NCI-H510A treated with DMSO at 0.1 percent for 48 hours (cell line): ENCODE measurements at regions not wholly inside any gene's neighbourhood (a gene's known extent, or its start where the extent isn't known, plus 50 kb on each side); places are given as distances from the start of the nearest gene placed in this dataset.
"Not testable (repeated sequence)": the region's sequence is repeated elsewhere in the genome, so short reads cannot be mapped to it uniquely, and the experiment has no call there.

ENCODE experiments used
- DNase-seq: peaks from one replicate; lab custom pipeline; 2025; lab: John Stamatoyannopoulos, UW

DNA sequence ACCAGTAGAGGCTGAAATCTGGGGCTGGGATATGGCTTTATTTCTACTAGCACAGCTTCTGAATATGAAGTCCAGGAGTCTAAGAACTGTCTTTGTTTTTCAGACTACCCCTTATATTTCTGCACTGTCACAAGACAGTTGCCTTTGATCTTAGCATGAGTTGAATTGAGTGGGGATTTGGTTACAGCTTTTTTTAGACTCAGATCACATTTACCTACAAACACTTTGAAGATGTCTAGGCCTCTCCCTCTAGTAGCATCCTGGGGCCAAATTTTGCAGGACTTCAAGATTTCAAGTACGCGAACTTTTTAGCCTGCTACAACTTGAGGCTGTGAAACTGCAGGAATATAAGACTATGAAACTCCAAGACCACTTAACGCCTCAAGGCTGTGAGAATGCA, 240.2 kb downstream of the NEBL start:
- DNase-seq = no peak

GRCh38 chr10:20652424-20652823, 244.7 kb downstream of the NEBL start:
- not testable (repeated sequence) for DNase-seq

DNA sequence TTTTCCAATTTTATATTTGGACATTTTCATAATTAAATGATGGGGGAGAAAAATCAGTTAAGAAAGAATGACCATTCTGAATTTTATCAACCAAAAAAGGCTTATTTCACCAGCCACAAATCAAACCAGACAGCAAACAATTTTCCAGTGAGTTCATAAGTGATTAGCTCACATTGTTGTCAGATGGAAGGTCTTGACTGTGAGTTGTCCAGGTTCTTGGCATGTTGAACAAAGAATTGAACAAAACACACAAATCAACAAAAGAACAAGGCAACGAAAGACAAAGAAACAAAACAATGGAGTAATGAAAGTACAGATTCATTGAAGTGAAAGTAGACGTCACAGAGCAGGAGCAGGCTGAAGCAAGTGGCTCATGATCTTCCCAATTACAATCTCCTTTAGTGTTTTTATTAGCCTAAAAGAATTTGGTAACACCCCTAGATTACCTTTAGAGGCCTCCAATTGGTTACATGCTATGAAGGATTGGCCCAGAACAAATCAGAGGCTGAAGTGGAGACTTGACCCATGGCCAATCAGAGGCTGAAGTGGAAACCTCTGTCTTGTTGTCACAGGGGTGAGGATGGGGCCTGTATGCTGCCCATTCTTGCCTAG, 248.7 kb downstream of the NEBL start:
- no peak for DNase-seq

DNA sequence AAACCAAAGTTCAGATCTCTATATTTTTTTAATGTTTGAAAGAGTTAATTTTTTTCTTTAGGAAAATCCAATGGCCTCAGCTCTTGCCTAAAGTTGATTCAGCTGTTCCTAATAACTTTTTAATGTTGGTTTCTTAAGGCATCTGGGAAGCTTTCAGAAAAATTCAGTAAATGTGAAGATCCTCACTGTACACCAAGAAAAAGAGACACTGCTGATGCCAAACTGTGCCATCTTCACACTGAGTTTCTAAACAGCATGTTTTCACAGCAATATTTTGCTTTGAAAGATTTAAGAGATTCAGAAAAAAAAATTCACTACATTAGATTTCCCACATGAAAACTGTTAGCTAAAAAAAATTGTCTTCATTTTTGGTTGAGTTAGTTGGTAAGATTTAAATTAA, 249.4 kb downstream of the NEBL start:
- no peak for DNase-seq

DNA sequence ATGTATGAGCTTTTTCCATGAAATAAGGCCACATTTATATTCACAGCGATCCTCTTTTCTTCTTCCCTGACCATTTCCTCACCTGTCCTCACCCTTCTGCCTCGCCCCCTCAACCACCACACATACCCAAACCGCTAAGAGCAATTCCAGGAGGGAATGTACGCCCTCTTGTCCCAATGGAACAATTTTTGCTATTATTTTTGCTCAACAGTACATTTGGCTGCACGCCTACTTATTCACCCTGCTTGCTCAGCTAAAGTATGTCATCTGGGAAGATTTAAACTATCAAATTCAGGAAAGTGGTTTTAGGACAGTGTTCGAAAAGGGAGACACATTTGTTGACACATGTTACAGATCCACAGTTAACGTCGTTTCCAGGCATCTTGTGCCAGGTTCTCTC, 252.7 kb downstream of the NEBL start:
- DNase-seq = no peak

- DNase-seq = no peak
These were observed 255.5 kb downstream of the NEBL start for GRCh38 chr10:20641605-20642004.

- no peak for DNase-seq
These were observed 261.5 kb downstream of the NEBL start for GRCh38 chr10:20635570-20635969.

- no peak for DNase-seq
These were observed 262.3 kb downstream of the NEBL start for GRCh38 chr10:20634839-20635238.

GRCh38 chr10:20633714-20634113, 263.4 kb downstream of the NEBL start:
- DNase-seq = no peak

- no peak for DNase-seq
These were observed 264.4 kb downstream of the NEBL start for GRCh38 chr10:20632696-20633095.

DNA sequence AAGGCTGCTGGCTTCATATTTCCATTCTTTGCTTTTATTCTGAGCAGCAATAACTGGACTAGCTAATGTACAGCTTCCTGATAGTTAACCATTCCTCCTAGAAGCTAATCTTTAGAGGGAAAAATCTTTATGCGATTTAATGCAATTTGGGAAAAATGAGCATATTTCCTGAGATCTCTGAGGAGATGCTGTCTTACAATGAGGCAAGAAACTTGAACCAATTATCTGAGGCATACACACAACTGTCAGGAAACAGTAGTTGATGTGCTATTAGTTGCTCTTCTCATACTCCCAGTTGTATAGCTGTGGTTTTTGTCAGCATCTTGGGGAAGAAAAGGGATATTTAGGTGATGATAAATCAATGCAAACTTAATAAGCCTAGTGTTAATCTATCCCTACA, 265.9 kb downstream of the NEBL start:
- DNase-seq = no peak

GRCh38 chr10:20630092-20630643, 266.9 kb downstream of the NEBL start:
- DNase-seq = no peak

GRCh38 chr10:20627946-20628507, 269.1 kb downstream of the NEBL start:
- no peak for DNase-seq

- no peak for DNase-seq
These were observed 270.0 kb downstream of the NEBL start for GRCh38 chr10:20627087-20627486.

- DNase-seq = no peak
These were observed 271.2 kb downstream of the NEBL start for GRCh38 chr10:20625868-20626267.

- no peak for DNase-seq
These were observed 272.5 kb downstream of the NEBL start for GRCh38 chr10:20624642-20625041.

GRCh38 chr10:20623546-20623945, 273.6 kb downstream of the NEBL start:
- no peak for DNase-seq

DNA sequence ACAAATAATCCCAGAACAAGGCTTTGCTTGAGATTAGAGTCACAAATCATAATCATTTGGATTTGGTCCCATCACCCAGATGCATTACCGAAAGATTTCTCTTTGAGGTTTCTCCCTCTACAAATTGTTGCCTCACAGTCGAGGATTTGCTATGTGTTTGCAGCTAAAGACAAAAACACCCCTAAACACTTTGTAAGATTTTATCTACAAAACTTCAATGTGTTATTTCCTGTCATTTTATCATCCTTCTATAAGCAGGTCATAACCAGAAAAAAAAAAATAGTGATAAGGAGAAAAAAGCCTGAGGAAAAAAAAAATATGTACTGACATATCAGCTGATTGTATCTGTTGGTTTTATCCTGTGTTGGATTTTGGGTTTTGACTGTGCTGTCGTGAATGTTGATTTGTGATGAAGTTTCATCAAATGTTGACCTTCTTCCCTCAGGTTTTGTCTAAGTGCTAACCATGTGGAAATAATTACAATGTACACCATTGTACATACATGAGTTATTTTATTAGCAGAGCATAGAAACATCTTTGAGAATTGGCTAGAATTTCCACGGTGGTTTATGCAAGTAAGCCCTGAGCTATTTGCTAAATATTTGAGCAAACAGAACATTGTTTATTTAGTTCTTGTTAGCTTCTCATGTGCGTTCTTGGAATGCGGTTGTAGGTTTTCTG, 274.4 kb downstream of the NEBL start:
- DNase-seq = peak; percentile 11

DNA sequence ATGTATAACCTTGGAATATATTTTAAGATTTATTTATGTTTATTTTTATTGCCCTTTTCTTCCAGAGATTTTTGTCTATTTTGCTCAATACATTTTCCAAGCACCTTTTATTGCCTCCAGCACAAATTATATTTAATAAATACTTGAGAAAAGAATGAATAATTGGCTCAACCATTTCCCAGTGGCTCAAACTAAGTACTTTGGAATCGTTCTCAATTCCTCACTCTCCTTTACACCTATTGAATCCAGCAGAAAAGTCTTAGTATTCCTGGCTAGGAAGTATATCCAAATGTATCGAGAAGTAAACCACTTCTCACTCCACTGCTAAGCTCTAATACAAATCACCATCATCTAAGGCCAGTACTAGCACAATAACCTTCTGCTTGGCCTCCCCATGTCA, 276.1 kb downstream of the NEBL start:
- no peak for DNase-seq

DNA sequence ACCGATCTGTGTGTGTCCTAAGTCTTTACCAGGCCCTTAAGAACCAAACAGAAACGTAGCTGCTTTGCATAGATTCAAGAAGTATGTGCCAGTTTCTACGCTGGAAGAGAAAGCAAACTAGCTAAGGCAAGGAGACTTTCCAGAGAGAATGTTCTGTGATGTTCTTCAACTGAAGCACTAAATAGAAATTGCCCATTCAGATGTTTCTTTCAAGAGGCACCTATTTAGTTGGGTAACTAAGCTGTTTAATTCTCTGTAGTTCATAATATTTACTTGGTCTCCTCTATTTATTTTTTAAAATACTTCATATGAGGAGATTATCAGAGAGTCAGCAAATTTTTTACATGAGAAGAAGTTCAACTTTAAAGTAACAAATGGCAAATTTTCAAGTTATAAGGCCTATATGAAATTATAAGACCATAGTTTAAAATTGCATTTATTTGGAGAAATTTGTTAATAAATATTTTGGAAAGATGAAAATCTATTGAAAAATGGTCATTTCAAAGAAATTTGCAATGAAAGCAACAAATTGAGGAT, 279.0 kb downstream of the NEBL start:
- no peak for DNase-seq

DNA sequence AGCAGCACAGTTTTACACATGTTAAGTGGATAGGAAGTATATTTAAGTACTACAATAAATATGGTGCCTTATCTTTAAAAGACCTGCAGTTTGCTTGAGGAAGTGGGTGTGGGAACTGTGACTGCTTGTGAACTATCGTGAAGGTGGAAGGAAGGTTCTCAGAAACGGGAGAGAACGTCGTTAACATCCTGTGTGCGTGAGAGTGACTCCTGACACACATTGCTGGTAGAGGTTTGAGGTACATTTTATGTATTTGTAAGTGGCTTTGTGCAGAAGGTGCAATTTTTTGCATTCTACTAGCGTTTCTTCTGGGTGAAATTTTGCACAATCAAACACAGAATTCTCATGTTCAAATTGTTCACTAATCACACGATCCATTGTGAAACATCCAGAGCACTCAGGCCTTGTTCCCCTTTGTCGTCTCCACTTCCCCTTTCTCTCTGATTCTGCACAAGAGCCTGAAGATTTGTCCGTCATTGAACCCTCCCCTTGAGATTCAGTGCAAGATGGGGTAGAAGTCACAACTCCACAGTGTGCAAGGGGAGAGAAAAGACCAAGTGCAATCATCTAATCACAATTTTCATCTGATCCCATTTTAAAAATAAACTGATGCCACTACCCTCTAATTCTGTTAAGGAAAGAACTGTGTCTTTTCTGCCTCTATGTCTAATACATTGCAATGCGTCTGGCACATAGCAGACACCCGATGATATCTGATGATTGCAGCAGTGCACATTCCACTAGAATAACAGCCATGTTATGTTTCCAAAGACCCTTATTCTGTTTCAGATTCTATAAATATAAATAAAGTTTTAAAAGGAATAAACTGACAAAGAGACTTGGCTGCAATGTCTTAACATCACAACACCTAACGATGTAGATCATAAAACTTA, 279.9 kb downstream of the NEBL start:
- DNase-seq = no peak

- no peak for DNase-seq
These were observed 280.9 kb downstream of the NEBL start for GRCh38 chr10:20616056-20616671.
